Progenitor cell of endocrine pancreas (in vitro differentiated cells): ENCODE measurements at regions not wholly inside any gene's neighbourhood (a gene's known extent, or its start where the extent isn't known, plus 50 kb on each side); places are given as distances from the start of the nearest gene placed in this dataset.
A peak's percentile ranks its signal among the peaks of the same experiment; 100 is the strongest.

Source experiments
- DNase-seq: peaks from one replicate; pipeline ENCODE4 v3.0.0; 2021; ENCODE audit warnings: low spot score; ENCODE audit not compliant: unreplicated experiment
- H3K27ac Mint-ChIP-seq: 2 replicates; pipeline ENCODE4 v1.8.0; 2021; ENCODE audit warnings: mild to moderate bottlenecking, moderate library complexity, mixed read lengths
- H3K27me3 Mint-ChIP-seq: 2 replicates; pipeline ENCODE4 v1.8.0; 2021; ENCODE audit warnings: mixed read lengths
- H3K36me3 Mint-ChIP-seq: 2 replicates; pipeline ENCODE4 v1.8.0; 2022; ENCODE audit warnings: mixed read lengths; ENCODE audit not compliant: insufficient read depth
- H3K4me1 Mint-ChIP-seq: 2 replicates; pipeline ENCODE4 v1.8.0; 2021; ENCODE audit warnings: low read depth, mixed read lengths
- H3K4me3 Mint-ChIP-seq: 2 replicates; pipeline ENCODE4 v1.8.0; 2021; ENCODE audit warnings: low read depth, mild to moderate bottlenecking, moderate library complexity, mixed read lengths
- H3K9me3 Mint-ChIP-seq: 2 replicates; pipeline ENCODE4 v1.8.0; 2021; ENCODE audit warnings: low read depth, mixed read lengths
- TF ChIP-seq, protein P1 (sequence below): fragments of 200-600 bp; sonication (generic); IDR thresholded peaks from one replicate; pipeline ENCODE4 v1.5.0; 2021; ENCODE audit warnings: antibody characterized with exemption, mild to moderate bottlenecking; ENCODE audit not compliant: unreplicated experiment

DNA sequence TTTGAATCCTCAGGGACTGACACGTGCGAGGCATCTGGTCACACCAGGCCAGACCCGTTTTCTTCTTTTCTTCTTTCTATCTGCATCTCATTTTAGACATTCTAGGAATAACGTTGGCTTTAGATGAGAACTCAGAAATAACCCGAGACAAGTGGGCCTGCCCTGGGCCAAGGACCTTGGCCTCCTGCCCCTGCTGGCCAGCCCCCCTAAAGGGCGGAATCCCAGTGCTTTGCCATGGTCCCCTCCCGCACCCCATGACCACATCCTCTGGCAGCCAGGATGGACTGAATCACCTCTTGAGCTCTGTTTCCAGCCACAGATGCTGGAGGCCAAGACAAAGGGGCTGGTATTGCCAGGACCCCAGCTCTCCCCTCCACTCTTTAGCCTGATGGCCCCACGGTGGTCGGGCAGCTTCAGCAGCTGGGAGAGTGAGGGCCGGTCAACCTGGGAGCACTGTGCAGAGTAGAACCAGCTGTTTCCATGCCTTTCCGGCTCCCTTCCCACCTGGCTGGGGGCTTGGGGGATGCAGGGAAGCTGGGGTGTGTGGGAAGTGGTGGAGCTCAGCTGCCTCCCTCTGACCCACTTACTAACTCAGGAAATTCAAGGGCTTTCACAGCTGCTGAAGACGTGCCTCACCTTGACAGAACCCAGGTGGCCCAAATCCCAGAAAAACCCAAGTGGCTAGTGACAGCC is 190.9 kb downstream of the FAM43A start:
- DNase-seq: no peak
- TF ChIP-seq, protein P1, sequence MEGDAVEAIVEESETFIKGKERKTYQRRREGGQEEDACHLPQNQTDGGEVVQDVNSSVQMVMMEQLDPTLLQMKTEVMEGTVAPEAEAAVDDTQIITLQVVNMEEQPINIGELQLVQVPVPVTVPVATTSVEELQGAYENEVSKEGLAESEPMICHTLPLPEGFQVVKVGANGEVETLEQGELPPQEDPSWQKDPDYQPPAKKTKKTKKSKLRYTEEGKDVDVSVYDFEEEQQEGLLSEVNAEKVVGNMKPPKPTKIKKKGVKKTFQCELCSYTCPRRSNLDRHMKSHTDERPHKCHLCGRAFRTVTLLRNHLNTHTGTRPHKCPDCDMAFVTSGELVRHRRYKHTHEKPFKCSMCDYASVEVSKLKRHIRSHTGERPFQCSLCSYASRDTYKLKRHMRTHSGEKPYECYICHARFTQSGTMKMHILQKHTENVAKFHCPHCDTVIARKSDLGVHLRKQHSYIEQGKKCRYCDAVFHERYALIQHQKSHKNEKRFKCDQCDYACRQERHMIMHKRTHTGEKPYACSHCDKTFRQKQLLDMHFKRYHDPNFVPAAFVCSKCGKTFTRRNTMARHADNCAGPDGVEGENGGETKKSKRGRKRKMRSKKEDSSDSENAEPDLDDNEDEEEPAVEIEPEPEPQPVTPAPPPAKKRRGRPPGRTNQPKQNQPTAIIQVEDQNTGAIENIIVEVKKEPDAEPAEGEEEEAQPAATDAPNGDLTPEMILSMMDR: no peak
- Mint-ChIP-seq H3K4me3 (no peak overlapping the region), H3K27me3 (peaks cover 19% of the 10 kb centered on the region), H3K36me3 (no peaks in the 10 kb centered on the region), H3K27ac (no peak overlapping the region), H3K4me1 (peaks cover 51% of the 10 kb centered on the region), H3K9me3 (no peaks in the 10 kb centered on the region)

DNA sequence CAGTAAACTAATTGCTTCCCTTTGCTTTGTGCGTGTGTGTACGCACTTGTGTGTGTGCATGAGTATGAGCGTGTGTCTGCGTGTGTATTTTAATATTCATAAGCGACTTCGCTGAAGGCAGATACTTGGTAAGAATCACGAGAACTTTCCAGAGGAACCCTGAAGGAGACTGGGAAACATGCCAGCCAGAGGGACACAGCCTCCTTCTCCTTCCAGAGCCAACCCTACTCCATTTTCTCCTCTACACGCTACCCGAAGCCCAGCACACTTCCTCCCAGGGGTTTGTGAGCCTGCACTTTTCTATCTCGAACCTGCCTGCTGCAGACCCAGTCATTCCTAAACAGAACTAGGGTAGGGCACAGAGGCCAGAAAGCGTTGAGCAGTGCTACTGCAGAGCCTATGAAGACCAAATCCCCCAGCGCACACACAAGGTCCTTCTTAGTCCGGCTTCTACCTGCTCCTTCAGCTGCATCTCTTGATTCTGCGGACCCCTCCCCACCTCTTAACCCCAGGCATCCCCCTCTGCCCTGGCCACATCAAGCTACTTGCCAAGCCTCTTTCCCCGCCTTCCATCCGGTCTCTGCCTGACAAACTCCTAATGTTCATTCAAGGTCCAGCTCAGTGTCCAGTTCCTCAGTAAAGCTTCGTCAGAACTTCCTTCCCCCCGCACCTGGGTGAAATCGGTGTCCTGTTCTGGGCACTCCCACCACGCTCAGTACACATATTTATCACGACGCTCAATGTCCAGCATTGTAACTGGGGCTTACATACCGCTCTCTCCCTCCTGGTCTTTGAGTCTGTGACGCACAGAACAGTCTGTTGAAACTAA is 191.8 kb downstream of the FAM43A start:
- H3K27ac Mint-ChIP-seq: peak overlapping the region; percentile 63
- no peaks in the 10 kb centered on the region for H3K36me3 Mint-ChIP-seq
- TF ChIP-seq, protein P1: no peak
- no peaks in the 10 kb centered on the region for H3K9me3 Mint-ChIP-seq
- peaks cover 19% of the 10 kb centered on the region for H3K27me3 Mint-ChIP-seq
- no peak overlapping the region for H3K4me3 Mint-ChIP-seq
- peaks cover 41% of the 10 kb centered on the region for H3K4me1 Mint-ChIP-seq
- no peak for DNase-seq

DNA sequence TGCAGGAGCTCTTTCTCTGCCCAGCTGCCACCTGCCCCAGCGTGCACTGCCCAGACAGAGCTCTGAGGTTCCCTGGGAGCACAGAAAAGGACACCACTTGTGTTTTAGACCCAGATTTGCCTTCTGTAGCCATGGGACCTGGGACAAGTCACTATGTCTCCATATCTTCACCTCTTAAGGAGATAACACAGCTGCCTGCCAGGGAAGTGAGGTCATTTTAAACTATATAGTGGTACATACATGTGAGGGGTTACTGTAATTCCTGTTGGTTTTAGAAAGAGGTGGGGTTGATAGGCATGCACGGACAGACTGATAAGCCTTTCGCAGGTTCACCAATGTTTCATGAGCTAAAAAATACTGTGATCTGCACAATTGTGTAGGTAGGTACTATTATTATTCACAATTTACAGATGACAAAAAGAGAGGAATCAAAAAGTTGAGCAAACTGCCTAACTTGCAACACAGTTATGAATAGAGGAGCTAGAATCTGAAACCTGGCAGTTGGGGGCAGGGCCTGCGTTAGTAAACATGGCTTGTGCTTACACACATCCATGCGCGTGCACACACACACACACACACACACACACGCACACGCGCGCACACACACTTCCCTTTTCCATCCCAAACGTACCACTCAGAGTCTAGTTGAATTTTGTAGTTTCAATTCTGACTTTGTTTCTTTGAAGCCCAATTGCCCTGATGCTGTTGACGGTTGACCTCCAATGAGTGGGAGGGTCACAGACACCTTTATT is 193.6 kb downstream of the FAM43A start:
- Mint-ChIP-seq H3K36me3 (no peaks in the 10 kb centered on the region), H3K4me1 (peaks cover 35% of the 10 kb centered on the region), H3K4me3 (no peak overlapping the region), H3K27me3 (peaks cover 19% of the 10 kb centered on the region), H3K9me3 (peaks cover 5% of the 10 kb centered on the region), H3K27ac (no peak overlapping the region)
- TF ChIP-seq, protein P1: no peak
- no peak for DNase-seq

DNA sequence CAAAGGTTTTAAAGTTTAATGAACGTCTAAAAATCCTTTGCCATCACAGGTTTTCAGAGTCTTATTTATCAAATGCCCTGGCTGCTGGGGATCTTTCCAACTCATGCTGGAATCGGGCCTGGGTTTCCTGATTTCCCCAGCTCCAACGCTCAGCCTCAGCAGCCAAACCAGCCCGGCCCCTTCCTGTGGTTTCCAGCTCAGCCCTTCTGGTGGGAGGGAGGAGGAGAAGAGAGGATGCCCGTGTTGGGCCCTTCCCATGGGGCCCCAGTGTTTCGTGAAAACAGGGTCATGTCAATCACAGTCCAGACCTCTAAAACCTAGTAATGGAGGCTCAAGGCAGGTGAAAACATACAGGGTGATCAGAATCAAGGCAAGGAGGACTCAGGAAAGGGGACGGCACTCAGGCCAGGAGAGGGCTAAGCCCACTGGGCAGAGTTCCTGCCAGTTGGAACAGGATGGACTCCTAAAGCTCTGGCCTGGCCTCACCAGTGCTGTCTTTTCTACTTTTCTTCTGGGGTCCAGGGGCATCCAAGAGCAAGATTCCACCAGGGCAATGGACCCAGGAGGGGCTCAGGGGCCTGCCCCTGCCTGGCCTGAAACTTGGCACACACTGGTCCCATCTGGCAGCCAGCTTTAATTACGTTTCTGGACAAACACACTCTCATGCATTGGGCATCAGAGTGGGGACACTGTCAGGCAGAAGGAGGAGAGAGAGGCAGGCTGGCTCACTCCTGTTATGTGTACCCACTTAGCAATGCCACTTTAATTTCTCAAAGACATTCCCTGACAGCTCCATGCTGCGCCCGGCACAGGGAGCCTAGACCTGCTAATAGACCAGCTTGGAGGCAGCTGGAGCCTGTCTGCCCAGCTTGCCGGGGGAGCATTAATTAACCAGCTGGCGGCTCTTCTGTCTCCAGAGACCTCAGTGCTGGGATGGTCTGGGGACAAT is 194.6 kb downstream of the FAM43A start:
- TF ChIP-seq, protein P1: no peak
- peaks cover 33% of the 10 kb centered on the region for H3K4me1 Mint-ChIP-seq
- DNase-seq: no peak
- H3K4me3 Mint-ChIP-seq: no peak overlapping the region
- H3K36me3 Mint-ChIP-seq: no peaks in the 10 kb centered on the region
- peaks cover 5% of the 10 kb centered on the region for H3K9me3 Mint-ChIP-seq
- H3K27ac Mint-ChIP-seq: no peak overlapping the region
- H3K27me3 Mint-ChIP-seq: peaks cover 16% of the 10 kb centered on the region
